NB4 (cell line): ENCODE measurements at regions not wholly inside any gene's neighbourhood (a gene's known extent, or its start where the extent isn't known, plus 50 kb on each side); places are given as distances from the start of the nearest gene placed in this dataset.

Experiments
- POLR2A ChIP-seq: IDR thresholded peaks from 2 replicates; pipeline ENCODE4 v1.6.1; 2011; ENCODE audit warnings: mild to moderate bottlenecking; ENCODE audit not compliant: insufficient read length; ENCODE audit errors: extremely low read depth
- TF ChIP-seq, protein P1 (sequence below): IDR thresholded peaks from one replicate; pipeline ENCODE4 v1.5.1; 2012; ENCODE audit warnings: low read depth, low read length

DNA sequence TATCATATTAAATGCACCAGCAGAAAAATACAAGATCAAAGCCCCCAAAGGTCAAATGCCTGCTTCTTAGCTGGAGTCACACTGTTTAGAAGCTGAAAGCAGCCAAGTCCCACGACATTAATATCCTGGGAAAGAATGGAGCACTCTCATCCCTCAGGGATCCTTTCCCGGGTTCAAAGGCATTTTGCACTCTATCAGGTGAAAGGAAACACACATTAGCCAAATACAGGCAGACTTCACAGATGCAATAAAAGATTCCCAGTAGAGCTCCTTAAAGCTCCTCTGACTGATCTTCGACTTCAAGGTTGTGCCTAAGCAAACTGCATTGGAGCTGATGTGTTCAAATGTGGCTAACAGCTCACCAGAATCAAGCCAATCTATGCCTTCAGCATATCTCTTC lies 158.4 kb downstream of the RNF152 start:
- no peak for TF ChIP-seq POLR2A
- TF ChIP-seq, protein P1, sequence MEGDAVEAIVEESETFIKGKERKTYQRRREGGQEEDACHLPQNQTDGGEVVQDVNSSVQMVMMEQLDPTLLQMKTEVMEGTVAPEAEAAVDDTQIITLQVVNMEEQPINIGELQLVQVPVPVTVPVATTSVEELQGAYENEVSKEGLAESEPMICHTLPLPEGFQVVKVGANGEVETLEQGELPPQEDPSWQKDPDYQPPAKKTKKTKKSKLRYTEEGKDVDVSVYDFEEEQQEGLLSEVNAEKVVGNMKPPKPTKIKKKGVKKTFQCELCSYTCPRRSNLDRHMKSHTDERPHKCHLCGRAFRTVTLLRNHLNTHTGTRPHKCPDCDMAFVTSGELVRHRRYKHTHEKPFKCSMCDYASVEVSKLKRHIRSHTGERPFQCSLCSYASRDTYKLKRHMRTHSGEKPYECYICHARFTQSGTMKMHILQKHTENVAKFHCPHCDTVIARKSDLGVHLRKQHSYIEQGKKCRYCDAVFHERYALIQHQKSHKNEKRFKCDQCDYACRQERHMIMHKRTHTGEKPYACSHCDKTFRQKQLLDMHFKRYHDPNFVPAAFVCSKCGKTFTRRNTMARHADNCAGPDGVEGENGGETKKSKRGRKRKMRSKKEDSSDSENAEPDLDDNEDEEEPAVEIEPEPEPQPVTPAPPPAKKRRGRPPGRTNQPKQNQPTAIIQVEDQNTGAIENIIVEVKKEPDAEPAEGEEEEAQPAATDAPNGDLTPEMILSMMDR, result no peak
